ENCODE measurements at regions not wholly inside any gene's neighbourhood (a gene's known extent, or its start where the extent isn't known, plus 50 kb on each side); places are given as distances from the start of the nearest gene placed in this dataset.

- Histone ChIP-seq H3K4me3 (no peak overlapping the region), H3K4me1 (no peaks in the 10 kb centered on the region), H3K27me3 (no peaks in the 10 kb centered on the region), H3K27ac (no peak overlapping the region), H3K9me3 (no peaks in the 10 kb centered on the region), H3K36me3 (no peaks in the 10 kb centered on the region)
- DNase-seq: no peak
- TF ChIP-seq, protein P1, sequence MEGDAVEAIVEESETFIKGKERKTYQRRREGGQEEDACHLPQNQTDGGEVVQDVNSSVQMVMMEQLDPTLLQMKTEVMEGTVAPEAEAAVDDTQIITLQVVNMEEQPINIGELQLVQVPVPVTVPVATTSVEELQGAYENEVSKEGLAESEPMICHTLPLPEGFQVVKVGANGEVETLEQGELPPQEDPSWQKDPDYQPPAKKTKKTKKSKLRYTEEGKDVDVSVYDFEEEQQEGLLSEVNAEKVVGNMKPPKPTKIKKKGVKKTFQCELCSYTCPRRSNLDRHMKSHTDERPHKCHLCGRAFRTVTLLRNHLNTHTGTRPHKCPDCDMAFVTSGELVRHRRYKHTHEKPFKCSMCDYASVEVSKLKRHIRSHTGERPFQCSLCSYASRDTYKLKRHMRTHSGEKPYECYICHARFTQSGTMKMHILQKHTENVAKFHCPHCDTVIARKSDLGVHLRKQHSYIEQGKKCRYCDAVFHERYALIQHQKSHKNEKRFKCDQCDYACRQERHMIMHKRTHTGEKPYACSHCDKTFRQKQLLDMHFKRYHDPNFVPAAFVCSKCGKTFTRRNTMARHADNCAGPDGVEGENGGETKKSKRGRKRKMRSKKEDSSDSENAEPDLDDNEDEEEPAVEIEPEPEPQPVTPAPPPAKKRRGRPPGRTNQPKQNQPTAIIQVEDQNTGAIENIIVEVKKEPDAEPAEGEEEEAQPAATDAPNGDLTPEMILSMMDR (IDR thresholded peaks at IDR 0.05): no peak
- intact Hi-C loops (cut with DNase I; ENCODE audit: low total_unique reads): no loop called here
These were observed 746.6 kb downstream of the COL12A1 start for GRCh38 chr6:74459260-74459659.

GRCh38 chr6:74458536-74458935 lies 747.3 kb downstream of the COL12A1 start:
- Histone ChIP-seq H3K27ac (no peak overlapping the region), H3K9me3 (no peaks in the 10 kb centered on the region), H3K4me1 (no peaks in the 10 kb centered on the region), H3K4me3 (no peak overlapping the region), H3K36me3 (no peaks in the 10 kb centered on the region), H3K27me3 (no peaks in the 10 kb centered on the region)
- intact Hi-C loops (cut with DNase I; ENCODE audit: low total_unique reads): no loop called here
- TF ChIP-seq POLR2A (IDR thresholded peaks at IDR 0.05): no peak
- TF ChIP-seq, protein P1 (IDR thresholded peaks at IDR 0.05): no peak
- DNase-seq: no peak

DNA sequence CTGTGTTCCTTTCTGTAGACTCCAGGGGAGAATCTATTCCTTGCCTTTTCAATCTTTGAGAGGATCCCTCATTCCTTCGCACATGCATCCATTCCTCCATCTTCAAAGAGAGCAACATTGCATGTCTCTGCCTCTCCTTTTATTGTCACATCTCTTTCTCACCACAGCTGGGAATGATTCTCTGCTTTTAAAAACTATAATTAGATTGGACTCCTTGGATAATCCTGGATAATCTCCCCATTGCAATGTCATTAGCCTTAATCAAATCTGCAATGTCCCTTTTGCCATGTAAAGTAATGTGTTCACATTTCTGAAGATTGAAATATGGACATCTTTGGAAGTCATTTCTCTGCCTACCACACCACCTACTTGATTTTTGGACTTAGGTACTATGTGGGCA lies 750.1 kb downstream of the COL12A1 start:
- TF ChIP-seq POLR2A (IDR thresholded peaks at IDR 0.05): no peak
- TF ChIP-seq, protein P1 (IDR thresholded peaks at IDR 0.05): no peak
- Histone ChIP-seq H3K9me3 (no peaks in the 10 kb centered on the region), H3K4me1 (no peaks in the 10 kb centered on the region), H3K27ac (no peak overlapping the region), H3K36me3 (no peaks in the 10 kb centered on the region), H3K27me3 (no peaks in the 10 kb centered on the region), H3K4me3 (no peak overlapping the region)
- no peak for DNase-seq
- intact Hi-C loops (cut with DNase I; ENCODE audit: low total_unique reads): no loop called here

- Histone ChIP-seq H3K27ac (no peak overlapping the region), H3K4me1 (no peaks in the 10 kb centered on the region), H3K4me3 (no peak overlapping the region), H3K9me3 (no peaks in the 10 kb centered on the region), H3K36me3 (no peaks in the 10 kb centered on the region), H3K27me3 (no peaks in the 10 kb centered on the region)
- TF ChIP-seq, protein P1 (IDR thresholded peaks at IDR 0.05): no peak
- TF ChIP-seq POLR2A (IDR thresholded peaks at IDR 0.05): no peak
- intact Hi-C loops (cut with DNase I; ENCODE audit: low total_unique reads): no loop called here
- DNase-seq: no peak
These were observed 753.9 kb downstream of the COL12A1 start for GRCh38 chr6:74451953-74452352.

DNA sequence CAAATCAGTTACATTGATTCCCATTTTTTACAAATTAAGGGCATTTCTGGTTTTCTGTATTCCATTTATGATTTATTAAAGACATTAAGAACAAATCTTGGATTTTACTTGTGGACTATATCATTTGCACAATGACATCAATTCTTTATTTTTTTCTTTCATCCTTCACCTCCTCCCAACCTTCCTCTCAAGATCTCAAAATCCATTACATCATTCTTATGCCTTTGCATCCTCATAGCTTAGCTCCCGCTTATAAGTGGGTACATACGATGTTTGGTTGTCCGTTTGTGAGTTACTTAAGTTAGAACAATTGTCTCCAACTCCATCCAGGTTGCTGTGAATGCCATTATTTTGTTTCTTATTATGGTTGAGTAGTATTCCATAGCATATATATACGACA lies 752.8 kb downstream of the CD109 start:
- no peak overlapping the region for H3K4me3 ChIP-seq
- H3K4me1 ChIP-seq: no peaks in the 10 kb centered on the region
- H3K36me3 ChIP-seq: no peaks in the 10 kb centered on the region
- no peaks in the 10 kb centered on the region for H3K27me3 ChIP-seq
- TF ChIP-seq, protein P1 (IDR thresholded peaks at IDR 0.05): no peak
- no peak for TF ChIP-seq POLR2A (IDR thresholded peaks at IDR 0.05)
- intact Hi-C loops (cut with DNase I; ENCODE audit: low total_unique reads): no loop called here
- H3K9me3 ChIP-seq: no peaks in the 10 kb centered on the region
- no peak overlapping the region for H3K27ac ChIP-seq
- DNase-seq: no peak

Data from uterus (tissue), 3 donors.